ENCODE measurements at regions not wholly inside any gene's neighbourhood (a gene's known extent, or its start where the extent isn't known, plus 50 kb on each side); places are given as distances from the start of the nearest gene placed in this dataset.
"Not testable (repeated sequence)": the region's sequence is repeated elsewhere in the genome, so short reads cannot be mapped to it uniquely, and the experiment has no call there.

- TF ChIP-seq CTCF (IDR thresholded peaks at IDR 0.05; ENCODE audit: control insufficient read depth, extremely low read depth, insufficient read depth), result no peak
- H3K4me3 ChIP-seq (ENCODE audit: low read depth, low read length), result no peak overlapping the region
- DNase-seq (ENCODE audit: low read depth), result no peak
Measured at GRCh38 chr14:86066651-86067050, 536.7 kb downstream of the FLRT2 start.

GRCh38 chr14:86065407-86065806, 535.5 kb downstream of the FLRT2 start:
- no peak for DNase-seq (ENCODE audit: low read depth)
- no peak for TF ChIP-seq CTCF (IDR thresholded peaks at IDR 0.05; ENCODE audit: control insufficient read depth, extremely low read depth, insufficient read depth)
- H3K4me3 ChIP-seq (ENCODE audit: low read depth, low read length), result no peak overlapping the region

GRCh38 chr14:86064595-86064994, 534.7 kb downstream of the FLRT2 start:
- H3K4me3 ChIP-seq (ENCODE audit: low read depth, low read length); DNase-seq (ENCODE audit: low read depth): not testable (repeated sequence)

- peak; percentile 92 for TF ChIP-seq CTCF (IDR thresholded peaks at IDR 0.05; ENCODE audit: control insufficient read depth, extremely low read depth, insufficient read depth)
- H3K4me3 ChIP-seq (ENCODE audit: low read depth, low read length), result no peak overlapping the region
- DNase-seq (ENCODE audit: low read depth), result peak; percentile 23
Measured at GRCh38 chr14:86057018-86057667, 527.2 kb downstream of the FLRT2 start.

- no peak overlapping the region for H3K4me3 ChIP-seq (ENCODE audit: low read depth, low read length)
- TF ChIP-seq CTCF (IDR thresholded peaks at IDR 0.05; ENCODE audit: control insufficient read depth, extremely low read depth, insufficient read depth), result peak; percentile 51
- peak; percentile 27 for DNase-seq (ENCODE audit: low read depth)
Measured at GRCh38 chr14:86055512-86056075, 525.6 kb downstream of the FLRT2 start.

- no peak for TF ChIP-seq CTCF (IDR thresholded peaks at IDR 0.05; ENCODE audit: control insufficient read depth, extremely low read depth, insufficient read depth)
- DNase-seq (ENCODE audit: low read depth), result no peak
- no peak overlapping the region for H3K4me3 ChIP-seq (ENCODE audit: low read depth, low read length)
Measured at GRCh38 chr14:86052868-86053267, 522.9 kb downstream of the FLRT2 start.

GRCh38 chr14:86050757-86051156, 520.8 kb downstream of the FLRT2 start:
- H3K4me3 ChIP-seq (ENCODE audit: low read depth, low read length), result no peak overlapping the region
- DNase-seq (ENCODE audit: low read depth), result no peak
- TF ChIP-seq CTCF (IDR thresholded peaks at IDR 0.05; ENCODE audit: control insufficient read depth, extremely low read depth, insufficient read depth), result no peak
